GM12892 (cell line): ENCODE measurements at regions not wholly inside any gene's neighbourhood (a gene's known extent, or its start where the extent isn't known, plus 50 kb on each side); places are given as distances from the start of the nearest gene placed in this dataset.

Experiments
- POLR2A ChIP-seq: IDR thresholded peaks from 2 replicates; pipeline ENCODE4 v1.6.1; 2011; ENCODE audit warnings: low read depth, low read length, control low read depth
- POLR2AphosphoS5 ChIP-seq: IDR thresholded peaks from 2 replicates; pipeline ENCODE4 v1.6.1; 2011; ENCODE audit warnings: low read depth, low read length, control low read depth

GRCh38 chr15:95205077-95205476 lies 973.7 kb downstream of the MCTP2 start:
- no peak for TF ChIP-seq POLR2A
- TF ChIP-seq POLR2AphosphoS5: no peak
